Thoracic aorta (tissue), 2 donors: ENCODE measurements at regions not wholly inside any gene's neighbourhood (a gene's known extent, or its start where the extent isn't known, plus 50 kb on each side); places are given as distances from the start of the nearest gene placed in this dataset.

Source experiments
- ATAC-seq: fragments of 150-250 bp; one replicate; pipeline ENCODE4 v1.8.0; 2017; ENCODE audit warnings: low read depth; ENCODE audit not compliant: insufficient number of reproducible peaks, low FRiP score
- DNase-seq: peaks from one replicate; pipeline ENCODE4 v3.0.0-alpha.2; 2020; ENCODE audit warnings: low spot score
- H3K27ac ChIP-seq, 2 donors: fragments of 200-600 bp; sonication (generic); 1 replicate in 1 of 2; 2 replicates in 1 of 2; pipeline ENCODE4 v1.5.1; 2016; ENCODE audit warnings: mild to moderate bottlenecking in 2 of 2, moderate library complexity in 2 of 2
- H3K27me3 ChIP-seq: fragments of 200-600 bp; sonication (generic); replicated peaks from 2 replicates; pipeline ENCODE4 v1.6.0; 2016; ENCODE audit warnings: mild to moderate bottlenecking; ENCODE audit not compliant: insufficient read depth
- H3K36me3 ChIP-seq: fragments of 200-600 bp; sonication (generic); one replicate; pipeline ENCODE4 v1.5.1; 2016
- H3K4me1 ChIP-seq, 2 donors: fragments of 200-600 bp; sonication (generic); 1 replicate in 1 of 2; 2 replicates in 1 of 2; pipeline versions ENCODE4 v1.5.1 to v1.6.0; 2016; ENCODE audit warnings: low read depth in 2 of 2, mild to moderate bottlenecking in 1 of 2; ENCODE audit not compliant: control insufficient read depth in 1 of 2
- H3K4me3 ChIP-seq: fragments of 200-600 bp; sonication (generic); 2 replicates; pipeline ENCODE4 v1.5.1; 2016; ENCODE audit warnings: mild to moderate bottlenecking
- H3K9me3 ChIP-seq: fragments of 200-600 bp; sonication (generic); 2 replicates; pipeline ENCODE4 v1.5.1; 2016
- TF ChIP-seq, protein P1 (sequence below): fragments of 200-600 bp; sonication (generic); IDR thresholded peaks from one replicate; pipeline ENCODE4 v1.5.1; 2019; ENCODE audit warnings: antibody characterized with exemption

- Histone ChIP-seq H3K36me3 (no peaks in the 10 kb centered on the region), H3K27me3 (no peaks in the 10 kb centered on the region), H3K4me3 (no peak overlapping the region), H3K9me3 (peaks cover under 1% of the 10 kb centered on the region), H3K27ac (no peak overlapping the region), H3K4me1 (peaks cover 5 to 15% of the 10 kb centered on the region in 2 donors)
- TF ChIP-seq, protein P1, sequence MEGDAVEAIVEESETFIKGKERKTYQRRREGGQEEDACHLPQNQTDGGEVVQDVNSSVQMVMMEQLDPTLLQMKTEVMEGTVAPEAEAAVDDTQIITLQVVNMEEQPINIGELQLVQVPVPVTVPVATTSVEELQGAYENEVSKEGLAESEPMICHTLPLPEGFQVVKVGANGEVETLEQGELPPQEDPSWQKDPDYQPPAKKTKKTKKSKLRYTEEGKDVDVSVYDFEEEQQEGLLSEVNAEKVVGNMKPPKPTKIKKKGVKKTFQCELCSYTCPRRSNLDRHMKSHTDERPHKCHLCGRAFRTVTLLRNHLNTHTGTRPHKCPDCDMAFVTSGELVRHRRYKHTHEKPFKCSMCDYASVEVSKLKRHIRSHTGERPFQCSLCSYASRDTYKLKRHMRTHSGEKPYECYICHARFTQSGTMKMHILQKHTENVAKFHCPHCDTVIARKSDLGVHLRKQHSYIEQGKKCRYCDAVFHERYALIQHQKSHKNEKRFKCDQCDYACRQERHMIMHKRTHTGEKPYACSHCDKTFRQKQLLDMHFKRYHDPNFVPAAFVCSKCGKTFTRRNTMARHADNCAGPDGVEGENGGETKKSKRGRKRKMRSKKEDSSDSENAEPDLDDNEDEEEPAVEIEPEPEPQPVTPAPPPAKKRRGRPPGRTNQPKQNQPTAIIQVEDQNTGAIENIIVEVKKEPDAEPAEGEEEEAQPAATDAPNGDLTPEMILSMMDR: no peak
- DNase-seq (no peak), ATAC-seq (no peak)
Observed at GRCh38 chr6:80618953-80619352, 512.5 kb downstream of the BCKDHB start.

- ATAC-seq (no peak), DNase-seq (no peak)
- H3K36me3 ChIP-seq: no peaks in the 10 kb centered on the region
- H3K27me3 ChIP-seq: no peaks in the 10 kb centered on the region
- TF ChIP-seq, protein P1: no peak
- peaks cover 13 to 14% of the 10 kb centered on the region in 2 donors for H3K4me1 ChIP-seq
- H3K9me3 ChIP-seq: peaks cover 5% of the 10 kb centered on the region
- no peak overlapping the region for H3K4me3 ChIP-seq
- H3K27ac ChIP-seq: no peak overlapping the region
Observed at GRCh38 chr6:80610846-80611245, 504.4 kb downstream of the BCKDHB start.

DNA sequence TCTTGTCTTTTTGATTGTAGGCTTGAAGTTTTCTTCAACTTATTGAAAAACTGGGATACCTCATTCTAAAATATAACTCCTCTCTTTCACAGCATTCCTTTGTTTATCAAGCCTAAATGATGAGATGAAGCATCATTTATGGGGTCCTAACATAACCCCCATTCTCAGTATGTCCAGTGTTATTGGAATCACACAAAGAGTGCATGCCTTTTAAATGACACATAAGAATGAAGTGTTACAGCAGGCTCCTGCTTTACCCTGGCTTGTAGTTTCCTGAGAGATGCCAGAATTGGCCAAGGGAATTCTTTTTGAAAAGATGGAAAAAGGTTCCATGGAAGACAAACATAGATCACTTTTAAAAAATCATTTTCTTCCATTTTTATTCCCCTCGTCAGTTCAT, 502.4 kb downstream of the BCKDHB start:
- Histone ChIP-seq H3K9me3 (peaks cover 4% of the 10 kb centered on the region), H3K4me3 (no peak overlapping the region), H3K27ac (peak overlapping the region in 1 of 2 donors; percentile 75), H3K36me3 (no peaks in the 10 kb centered on the region), H3K4me1 (peaks cover 13 to 14% of the 10 kb centered on the region in 2 donors), H3K27me3 (no peaks in the 10 kb centered on the region)
- TF ChIP-seq, protein P1: no peak
- ATAC-seq (no peak), DNase-seq (no peak)

- Histone ChIP-seq H3K9me3 (no peaks in the 10 kb centered on the region), H3K4me1 (peaks cover 13 to 14% of the 10 kb centered on the region in 2 donors), H3K27me3 (no peaks in the 10 kb centered on the region), H3K27ac (peak overlapping the region; percentile 65 to 75), H3K36me3 (no peaks in the 10 kb centered on the region), H3K4me3 (no peak overlapping the region)
- ATAC-seq (peak; percentile 91), DNase-seq (no peak)
- TF ChIP-seq, protein P1: no peak
Observed at GRCh38 chr6:80607811-80608391, 501.4 kb downstream of the BCKDHB start.

DNA sequence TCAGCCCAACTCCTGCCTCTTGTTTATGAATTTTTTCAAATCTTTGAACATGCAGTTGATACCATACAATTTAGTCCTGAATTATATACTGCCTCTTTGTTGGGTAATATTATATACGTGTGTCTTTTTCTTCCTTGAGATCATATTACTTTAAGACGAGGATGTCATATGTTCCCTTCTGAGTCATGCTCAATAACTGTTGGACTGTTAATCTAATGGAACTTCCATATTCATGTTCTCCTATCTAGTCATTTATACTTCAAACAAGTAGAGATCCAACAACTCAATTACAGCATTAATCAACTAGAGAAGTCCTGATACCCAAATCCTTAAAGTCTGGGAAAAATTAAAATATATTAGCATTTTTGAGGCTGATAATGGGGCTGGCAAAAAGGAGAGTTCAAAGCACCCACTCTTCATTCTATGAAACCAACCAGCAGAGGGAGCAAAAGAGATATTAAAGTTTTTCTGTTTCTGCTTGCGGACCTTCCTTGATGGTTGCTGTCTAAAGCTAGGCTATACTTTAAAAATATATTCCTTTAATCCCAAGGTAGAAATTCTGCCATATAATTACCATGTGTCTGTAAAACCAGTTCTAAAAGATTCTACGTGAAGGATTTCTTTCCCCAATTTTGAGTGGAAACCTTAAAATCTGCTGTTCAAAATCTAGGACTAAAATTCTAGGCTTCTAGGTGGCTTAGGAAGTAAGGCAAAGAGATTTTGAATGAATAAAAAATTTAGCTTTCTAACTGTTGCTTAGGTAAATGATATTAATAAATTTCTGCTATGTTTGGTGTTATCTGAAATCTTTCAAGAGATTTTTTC, 498.9 kb downstream of the BCKDHB start:
- Histone ChIP-seq H3K4me1 (peaks cover 13 to 14% of the 10 kb centered on the region in 2 donors), H3K4me3 (no peak overlapping the region), H3K27ac (no peak overlapping the region), H3K27me3 (no peaks in the 10 kb centered on the region), H3K9me3 (no peaks in the 10 kb centered on the region), H3K36me3 (no peaks in the 10 kb centered on the region)
- TF ChIP-seq, protein P1: peak; percentile 48
- ATAC-seq: peak; percentile 51
- DNase-seq: no peak
